Left lung (tissue), 4 donors: ENCODE measurements at regions not wholly inside any gene's neighbourhood (a gene's known extent, or its start where the extent isn't known, plus 50 kb on each side); places are given as distances from the start of the nearest gene placed in this dataset.

Source experiments
- ATAC-seq: fragments of 200-7000 bp; cut with Tn5 transposase; one replicate; pipeline ENCODE4 v1.9.1; 2020; ENCODE audit warnings: moderate library complexity
- DNase-seq, 4 donors: peaks; one replicate each; pipeline ENCODE4 v3.0.0-alpha.2; 2013 to 2020
- H3K27ac ChIP-seq, 2 donors: fragments of 200-600 bp; sonication (generic) in 1 of 2; one replicate each; pipeline versions ENCODE4 v1.5.0 to v1.8.0; 2020 to 2021
- H3K27me3 ChIP-seq, 2 donors: fragments of 200-600 bp; sonication (generic) in 1 of 2; one replicate each; pipeline versions ENCODE4 v1.5.0 to v1.8.0; 2020 to 2021
- H3K36me3 ChIP-seq, 2 donors: fragments of 200-600 bp; sonication (generic) in 1 of 2; one replicate each; pipeline versions ENCODE4 v1.5.0 to v1.8.0; 2020 to 2021
- H3K4me1 ChIP-seq, 2 donors: fragments of 200-600 bp; one replicate each; pipeline ENCODE4 v1.8.0; 2021
- H3K4me3 ChIP-seq, 2 donors: fragments of 200-600 bp; sonication (generic) in 1 of 2; one replicate each; pipeline versions ENCODE4 v1.5.0 to v1.8.0; 2020 to 2021; ENCODE audit warnings: mild to moderate bottlenecking in 1 of 2
- H3K9me3 ChIP-seq, 2 donors: fragments of 200-600 bp; sonication (generic) in 1 of 2; one replicate each; pipeline versions ENCODE4 v1.5.0 to v1.8.0; 2020 to 2021
- CTCF ChIP-seq, 2 donors: fragments of 200-600 bp; sonication (generic) in 1 of 2; IDR thresholded peaks; one replicate each; pipeline versions ENCODE4 v1.5.0 to v1.8.0; 2021; ENCODE audit warnings: antibody characterized with exemption in 2 of 2
- intact Hi-C, 2 donors: fragments of 100-400 bp; cut with DNase I; formaldehyde crosslinking; loops; one replicate each; pipeline versions ENCODE4 v1.11.2 to v1.14.2; 2022
- donor health status: DM: no; HTN: yes; CAD: no.
- donor health status: DM: no; HTN: no; CAD: no.

- H3K27ac ChIP-seq, result no peak overlapping the region
- TF ChIP-seq CTCF (IDR thresholded peaks at IDR 0.05), result no peak
- DNase-seq (no peak), ATAC-seq (no peak)
- H3K4me1 ChIP-seq, result no peaks in the 10 kb centered on the region
- no peak overlapping the region for H3K4me3 ChIP-seq
- no peaks in the 10 kb centered on the region for H3K36me3 ChIP-seq
- intact Hi-C loops, result no loop called here
- H3K9me3 ChIP-seq, result no peaks in the 10 kb centered on the region
- H3K27me3 ChIP-seq, result no peaks in the 10 kb centered on the region
Measured at GRCh38 chr13:38002606-38003005, 133.0 kb upstream of the TRPC4 start.

GRCh38 chr13:37997641-37998040 lies 128.1 kb upstream of the TRPC4 start:
- Histone ChIP-seq H3K4me3 (no peak overlapping the region), H3K36me3 (no peaks in the 10 kb centered on the region), H3K4me1 (no peaks in the 10 kb centered on the region), H3K9me3 (no peaks in the 10 kb centered on the region), H3K27me3 (no peaks in the 10 kb centered on the region), H3K27ac (no peak overlapping the region)
- DNase-seq, result no peak
- TF ChIP-seq CTCF (IDR thresholded peaks at IDR 0.05), result no peak
- ATAC-seq, result no peak
- intact Hi-C loops, result no loop called here

- Histone ChIP-seq H3K27me3 (no peaks in the 10 kb centered on the region), H3K4me1 (no peaks in the 10 kb centered on the region), H3K9me3 (no peaks in the 10 kb centered on the region), H3K36me3 (no peaks in the 10 kb centered on the region), H3K4me3 (no peak overlapping the region), H3K27ac (no peak overlapping the region)
- intact Hi-C loops, result no loop called here
- ATAC-seq, result no peak
- TF ChIP-seq CTCF (IDR thresholded peaks at IDR 0.05), result no peak
- DNase-seq, result no peak
Measured at GRCh38 chr13:37995092-37995491, 125.5 kb upstream of the TRPC4 start.

- H3K27ac ChIP-seq, result no peak overlapping the region
- H3K36me3 ChIP-seq, result no peaks in the 10 kb centered on the region
- no peak for TF ChIP-seq CTCF (IDR thresholded peaks at IDR 0.05)
- H3K4me1 ChIP-seq, result no peaks in the 10 kb centered on the region
- no peak for DNase-seq
- H3K27me3 ChIP-seq, result no peaks in the 10 kb centered on the region
- intact Hi-C loops, result no loop called here
- ATAC-seq, result no peak
- H3K4me3 ChIP-seq, result no peak overlapping the region
- H3K9me3 ChIP-seq, result no peaks in the 10 kb centered on the region
Measured at GRCh38 chr13:37986811-37987210, 117.2 kb upstream of the TRPC4 start.

GRCh38 chr13:37985281-37985680 lies 115.7 kb upstream of the TRPC4 start:
- H3K4me3 ChIP-seq, result no peak overlapping the region
- ATAC-seq (no peak), DNase-seq (no peak)
- TF ChIP-seq CTCF (IDR thresholded peaks at IDR 0.05), result no peak
- no peaks in the 10 kb centered on the region for H3K4me1 ChIP-seq
- intact Hi-C loops, result no loop called here
- no peak overlapping the region for H3K27ac ChIP-seq
- no peaks in the 10 kb centered on the region for H3K9me3 ChIP-seq
- H3K27me3 ChIP-seq, result no peaks in the 10 kb centered on the region
- no peaks in the 10 kb centered on the region for H3K36me3 ChIP-seq
